IMR-90 (cell line): ENCODE measurements at regions not wholly inside any gene's neighbourhood (a gene's known extent, or its start where the extent isn't known, plus 50 kb on each side); places are given as distances from the start of the nearest gene placed in this dataset.

Experiments
- ATAC-seq: fragments of 200-7000 bp; cut with Tn5 transposase; 2 replicates; pipeline ENCODE4 v1.9.1; 2020; ENCODE audit warnings: low read depth, mild to moderate bottlenecking, moderate library complexity
- BruUV-seq: library from RNA; stranded (reverse); fragments of 400-500 nt; replicated peaks from 2 replicates; lab custom pipeline; 2021; lab: Mats Ljungman, UMichigan
- CTCF ChIA-PET: fragments of 300-600 bp; formaldehyde crosslinking; extraction: SDS; loops from one replicate; lab custom pipeline; 2021; ENCODE audit warnings: antibody characterized with exemption; lab: Yijun Ruan, JAX
- POLR2A ChIA-PET: fragments of 300-600 bp; sonication (Branson Sonifier 250); formaldehyde crosslinking; loops from one replicate; lab custom pipeline; 2022; ENCODE audit warnings: antibody characterized with exemption; ENCODE audit not compliant: unreplicated experiment; lab: Charles Lee
- DNase-seq: peaks from one replicate; pipeline ENCODE4 v3.0.0; 2013
- H2AFZ ChIP-seq: replicated peaks from 2 replicates; pipeline ENCODE3; 2013; ENCODE audit warnings: low read length, mild to moderate bottlenecking; ENCODE audit not compliant: poor library complexity
- H2AK5ac ChIP-seq: 2 replicates; pipeline ENCODE4 v1.6.1; 2013; ENCODE audit warnings: low read depth, low read length, inconsistent platforms
- H2AK9ac ChIP-seq: replicated peaks from 2 replicates; pipeline ENCODE3; 2013; ENCODE audit warnings: mild to moderate bottlenecking, low read depth, low read length, moderate library complexity; ENCODE audit not compliant: poor library complexity
- H2BK120ac ChIP-seq: 2 replicates; pipeline ENCODE4 v1.6.1; 2013; ENCODE audit warnings: low read depth, low read length, inconsistent platforms
- H2BK15ac ChIP-seq: 3 replicates; pipeline ENCODE4 v1.6.1; 2013; ENCODE audit warnings: low read depth, low read length, inconsistent platforms
- H2BK20ac ChIP-seq: 2 replicates; pipeline ENCODE4 v1.6.1; 2013; ENCODE audit warnings: low read depth, mild to moderate bottlenecking, inconsistent platforms, low read length, moderate library complexity
- H2BK5ac ChIP-seq: 2 replicates; pipeline ENCODE4 v1.6.1; 2013; ENCODE audit warnings: mild to moderate bottlenecking, low read depth, low read length, inconsistent platforms; ENCODE audit not compliant: poor library complexity, severe bottlenecking
- H3K14ac ChIP-seq: replicated peaks from 2 replicates; pipeline ENCODE4 v1.6.1; 2013; ENCODE audit warnings: low read depth, low read length, inconsistent platforms
- H3K18ac ChIP-seq: 2 replicates; pipeline ENCODE4 v1.6.1; 2013; ENCODE audit warnings: low read depth, low read length, control low read depth
- H3K23ac ChIP-seq: 2 replicates; pipeline ENCODE4 v1.6.1; 2013; ENCODE audit warnings: low read depth, low read length, inconsistent platforms
- H3K27ac ChIP-seq: 2 replicates; pipeline ENCODE4 v1.5.1; 2013; ENCODE audit warnings: mild to moderate bottlenecking, control low read depth, low read length; ENCODE audit not compliant: insufficient read depth
- H3K27me3 ChIP-seq: 2 replicates; pipeline ENCODE4 v1.6.1; 2013; ENCODE audit warnings: low read length; ENCODE audit not compliant: control insufficient read depth, insufficient read depth
- H3K36me3 ChIP-seq: 2 replicates; pipeline ENCODE4 v1.6.1; 2013; ENCODE audit warnings: low read length, mixed read lengths; ENCODE audit not compliant: control insufficient read depth, insufficient read depth
- H3K4ac ChIP-seq: 2 replicates; pipeline ENCODE4 v1.6.1; 2013; ENCODE audit warnings: low read depth, low read length, inconsistent platforms
- H3K4me1 ChIP-seq: 2 replicates; pipeline ENCODE4 v1.6.1; 2013; ENCODE audit warnings: low read length, mixed read lengths; ENCODE audit not compliant: control insufficient read depth, insufficient read depth
- H3K4me2 ChIP-seq: 2 replicates; pipeline ENCODE4 v1.6.1; 2013; ENCODE audit warnings: low read depth, mild to moderate bottlenecking, control low read depth, low read length, moderate library complexity
- H3K4me3 ChIP-seq: 2 replicates; pipeline ENCODE4 v1.5.1; 2013; ENCODE audit warnings: low read depth, mild to moderate bottlenecking, control low read depth, low read length, moderate library complexity; ENCODE audit not compliant: insufficient read depth
- H3K56ac ChIP-seq: 2 replicates; pipeline ENCODE4 v1.6.1; 2013; ENCODE audit warnings: low read length, inconsistent platforms; ENCODE audit not compliant: insufficient read depth; ENCODE audit errors: extremely low read depth
- H3K79me1 ChIP-seq, 2 experiments: 2 replicates each; pipeline ENCODE4 v1.6.1; 2013; ENCODE audit warnings: low read length in 2 of 2, inconsistent platforms in 1 of 2, low read depth in 1 of 2
- H3K9ac ChIP-seq: 2 replicates; pipeline ENCODE4 v1.6.1; 2013; ENCODE audit warnings: low read depth, low read length, control low read depth
- H3K9me1 ChIP-seq: 2 replicates; pipeline ENCODE4 v1.6.1; 2013; ENCODE audit warnings: low read length, inconsistent platforms; ENCODE audit not compliant: insufficient read depth
- H3K9me3 ChIP-seq: 2 replicates; pipeline ENCODE4 v1.6.1; 2013; ENCODE audit warnings: low read length; ENCODE audit not compliant: control insufficient read depth, insufficient read depth
- H4K20me1 ChIP-seq: 2 replicates; pipeline ENCODE4 v1.6.1; 2013; ENCODE audit warnings: low read length, inconsistent platforms; ENCODE audit not compliant: insufficient read depth
- H4K5ac ChIP-seq: 2 replicates; pipeline ENCODE4 v1.6.1; 2013; ENCODE audit warnings: mild to moderate bottlenecking, low read depth, low read length, control low read depth
- H4K8ac ChIP-seq, 2 experiments: 2 replicates each; pipeline ENCODE4 v1.6.1; 2013; ENCODE audit warnings: low read depth in 2 of 2, low read length in 2 of 2, control low read depth in 1 of 2, inconsistent platforms in 1 of 2
- H4K91ac ChIP-seq: 2 replicates; pipeline ENCODE4 v1.6.1; 2013; ENCODE audit warnings: low read depth, low read length, inconsistent platforms; ENCODE audit not compliant: insufficient read depth
- BHLHE40 ChIP-seq: fragments of 150-350 bp; IDR thresholded peaks from 2 replicates; pipeline ENCODE4 v1.6.1; 2016; ENCODE audit warnings: mild to moderate bottlenecking, low read depth, low read length
- CEBPB ChIP-seq: IDR thresholded peaks from 2 replicates; pipeline ENCODE4 v1.6.1; 2012; ENCODE audit warnings: low read depth, low read length, improper control_type of control experiment
- CHD1 ChIP-seq: IDR thresholded peaks from 2 replicates; pipeline ENCODE4 v1.6.1; 2012; ENCODE audit warnings: low read depth, low read length, improper control_type of control experiment
- CTCF ChIP-seq: conservative IDR thresholded peaks from 2 replicates; pipeline ENCODE4 v1.5.1; 2012; ENCODE audit warnings: mild to moderate bottlenecking, low read depth, low read length, improper control_type of control experiment
- ELK1 ChIP-seq: fragments of 150-350 bp; IDR thresholded peaks from 2 replicates; pipeline ENCODE4 v1.6.1; 2016; ENCODE audit warnings: low read depth, mild to moderate bottlenecking, low read length, moderate library complexity, borderline replicate concordance
- FOS ChIP-seq: fragments of 150-350 bp; IDR thresholded peaks from 2 replicates; pipeline ENCODE4 v1.6.1; 2016; ENCODE audit warnings: low read depth, low read length
- MAFK ChIP-seq: IDR thresholded peaks from 2 replicates; pipeline ENCODE4 v1.6.1; 2012; ENCODE audit warnings: low read depth, low read length, improper control_type of control experiment
- MAZ ChIP-seq: IDR thresholded peaks from 2 replicates; pipeline ENCODE4 v1.6.1; 2012; ENCODE audit warnings: low read depth, mild to moderate bottlenecking, low read length, improper control_type of control experiment, moderate library complexity, borderline replicate concordance
- MXI1 ChIP-seq: IDR thresholded peaks from 2 replicates; pipeline ENCODE4 v1.6.1; 2012; ENCODE audit warnings: low read depth, mild to moderate bottlenecking, low read length, moderate library complexity, borderline replicate concordance
- NFE2L2 ChIP-seq: fragments of 150-350 bp; IDR thresholded peaks from 2 replicates; pipeline ENCODE4 v1.6.1; 2016; ENCODE audit warnings: low read depth, mild to moderate bottlenecking, low read length
- POLR2A ChIP-seq: IDR thresholded peaks from 2 replicates; pipeline ENCODE4 v1.6.1; 2012; ENCODE audit warnings: mild to moderate bottlenecking, low read depth, low read length
- RAD21 ChIP-seq: IDR thresholded peaks from 2 replicates; pipeline ENCODE4 v1.6.1; 2012; ENCODE audit warnings: low read length, improper control_type of control experiment
- RCOR1 ChIP-seq: IDR thresholded peaks from 2 replicates; pipeline ENCODE4 v1.6.1; 2012; ENCODE audit warnings: mild to moderate bottlenecking, low read length, improper control_type of control experiment; ENCODE audit not compliant: insufficient replicate concordance
- RFX5 ChIP-seq: IDR thresholded peaks from 2 replicates; pipeline ENCODE4 v1.8.0; 2012; ENCODE audit warnings: low read depth, mild to moderate bottlenecking, low read length, moderate library complexity
- SMC3 ChIP-seq: fragments of 150-350 bp; IDR thresholded peaks from 2 replicates; pipeline ENCODE4 v1.6.1; 2016; ENCODE audit warnings: low read depth, mild to moderate bottlenecking, antibody characterized with exemption, low read length, moderate library complexity
- USF2 ChIP-seq: fragments of 150-350 bp; IDR thresholded peaks from 2 replicates; pipeline ENCODE4 v1.6.1; 2017; ENCODE audit warnings: mild to moderate bottlenecking, antibody characterized with exemption, low read length, low read depth
- WGBS, 2 experiments: methylation state at CpG; one replicate each; pipeline versions ENCODE4 v1.1.5 to v1.1.7; 2013; ENCODE audit warnings: missing lambda C conversion rate in 2 of 2; ENCODE audit not compliant: insufficient read length in 1 of 2; ENCODE audit errors: extremely low coverage in 2 of 2; 5-methylcytosine and 5-hydroxymethylcytosine counted together
- dilution Hi-C: fragments of 300-500 bp; cut with HindIII; formaldehyde crosslinking; loops from one replicate; pipeline ENCODE4 v1.14.3; 2018; ENCODE audit warnings: low sequenced_read_pairs; ENCODE audit not compliant: unreplicated experiment
- in situ Hi-C: fragments of 300-500 bp; cut with MboI; formaldehyde crosslinking; loops from 3 replicates; pipeline ENCODE4 v1.14.3; 2019; ENCODE audit warnings: low sequenced_read_pairs, inconsistent platforms, mixed read lengths
- intact Hi-C: fragments of 100-400 bp; cut with micrococcal nuclease; formaldehyde crosslinking; loops from 2 replicates; pipeline ENCODE4 v1.10.0; 2022

GRCh38 chr4:4610672-4611071 is 68.8 kb upstream of the STX18 start:
- H2BK20ac ChIP-seq = no peak overlapping the region
- POLR2A ChIA-PET = no interaction called here
- no peaks in the 10 kb centered on the region for H3K9me3 ChIP-seq
- peak overlapping the region; percentile 36 for H2AFZ ChIP-seq
- no peak overlapping the region for H2BK15ac ChIP-seq
- intact Hi-C loops = no loop called here
- TF ChIP-seq MAFK (no peak), RCOR1 (no peak), FOS (no peak), CHD1 (no peak), POLR2A (no peak), MAZ (no peak), MXI1 (no peak), CTCF (no peak), ELK1 (no peak), CEBPB (no peak), USF2 (no peak), BHLHE40 (no peak), RAD21 (no peak), SMC3 (no peak), NFE2L2 (no peak), RFX5 (no peak)
- ATAC-seq (no peak), DNase-seq (no peak)
- in situ Hi-C loops = no loop called here
- H3K14ac ChIP-seq = no peak overlapping the region
- H3K9me1 ChIP-seq = peaks cover 6% of the 10 kb centered on the region; the same call in 1 of the 2 replicates
- H3K4me3 ChIP-seq = no peak overlapping the region
- H2AK5ac ChIP-seq = no peak overlapping the region
- CTCF ChIA-PET = no interaction called here
- no peak overlapping the region for H3K9ac ChIP-seq
- H3K79me1 ChIP-seq = no peaks in the 10 kb centered on the region
- H3K4ac ChIP-seq = no peak overlapping the region
- H2BK5ac ChIP-seq = no peak overlapping the region
- H4K5ac ChIP-seq = no peak overlapping the region
- no peak overlapping the region for H3K23ac ChIP-seq
- H2BK120ac ChIP-seq = no peak overlapping the region
- WGBS, 2 experiments = no CpG with 5 or more reads among the region's 7 CpGs
- H3K4me2 ChIP-seq = no peak overlapping the region
- H3K4me1 ChIP-seq = peaks cover 6% of the 10 kb centered on the region; the same call in 1 of the 2 replicates
- H3K56ac ChIP-seq = no peak overlapping the region
- no peaks in the 10 kb centered on the region for H4K20me1 ChIP-seq
- no peak overlapping the region for H4K8ac ChIP-seq
- H3K27me3 ChIP-seq = no peaks in the 10 kb centered on the region
- no TSS peak for BruUV-seq
- no peak overlapping the region for H4K91ac ChIP-seq
- no peaks in the 10 kb centered on the region for H3K36me3 ChIP-seq
- no peak overlapping the region for H3K18ac ChIP-seq
- no peak overlapping the region for H3K27ac ChIP-seq
- H2AK9ac ChIP-seq = no peak overlapping the region
- dilution Hi-C loops = no loop called here
